Stimulated activated CD4-positive, alpha-beta T cell treated with anti-CD3 and anti-CD28 coated beads, TNF-alpha, amount 100 ng/mL, for 4 hours (primary cell): ENCODE measurements at regions not wholly inside any gene's neighbourhood (a gene's known extent, or its start where the extent isn't known, plus 50 kb on each side); places are given as distances from the start of the nearest gene placed in this dataset.
"Not testable (repeated sequence)": the region's sequence is repeated elsewhere in the genome, so short reads cannot be mapped to it uniquely, and the experiment has no call there.

Experiments used
- DNase-seq, 3 experiments: peaks; one replicate each; pipeline ENCODE4 v3.0.0-alpha.2; 2020; ENCODE audit warnings: low read depth in 3 of 3

- DNase-seq, result not testable (repeated sequence)
Observed at GRCh38 chr2:89213811-89214210, 522.3 kb downstream of the RPIA start.

GRCh38 chr2:89221474-89221873 lies 530.0 kb downstream of the RPIA start:
- not testable (repeated sequence) for DNase-seq

- not testable (repeated sequence) for DNase-seq
Observed at GRCh38 chr2:89222063-89222732, 530.7 kb downstream of the RPIA start.

- not testable (repeated sequence) for DNase-seq
Observed at GRCh38 chr2:89224803-89225202, 533.3 kb downstream of the RPIA start.

- not testable (repeated sequence) for DNase-seq
Observed at GRCh38 chr2:89229979-89230378, 538.5 kb downstream of the RPIA start.

GRCh38 chr2:89231241-89231640 lies 539.8 kb downstream of the RPIA start:
- not testable (repeated sequence) for DNase-seq

GRCh38 chr2:89233931-89234330 lies 542.5 kb downstream of the RPIA start:
- not testable (repeated sequence) for DNase-seq

- DNase-seq, result not testable (repeated sequence)
Observed at GRCh38 chr2:89234818-89235466, 543.5 kb downstream of the RPIA start.

- DNase-seq, result not testable (repeated sequence)
Observed at GRCh38 chr2:89236832-89237450, 545.5 kb downstream of the RPIA start.

- DNase-seq, result not testable (repeated sequence)
Observed at GRCh38 chr2:89237783-89238182, 546.3 kb downstream of the RPIA start.

- not testable (repeated sequence) for DNase-seq
Observed at GRCh38 chr2:89243114-89243700, 551.7 kb downstream of the RPIA start.

GRCh38 chr2:89244407-89244806 lies 552.9 kb downstream of the RPIA start:
- DNase-seq, result not testable (repeated sequence)

- DNase-seq, result not testable (repeated sequence)
Observed at GRCh38 chr2:89245478-89245877, 554.0 kb downstream of the RPIA start.

- not testable (repeated sequence) for DNase-seq
Observed at GRCh38 chr2:89246027-89246426, 554.6 kb downstream of the RPIA start.

GRCh38 chr2:89246620-89247019 lies 555.1 kb downstream of the RPIA start:
- not testable (repeated sequence) for DNase-seq

GRCh38 chr2:89255013-89255412 lies 563.5 kb downstream of the RPIA start:
- not testable (repeated sequence) for DNase-seq

GRCh38 chr2:89273443-89273842 lies 582.0 kb downstream of the RPIA start:
- not testable (repeated sequence) for DNase-seq

- not testable (repeated sequence) for DNase-seq
Observed at GRCh38 chr2:89280536-89280935, 589.1 kb downstream of the RPIA start.

- not testable (repeated sequence) for DNase-seq
Observed at GRCh38 chr2:89286448-89287080, 595.1 kb downstream of the RPIA start.

GRCh38 chr2:89287084-89287483 lies 595.6 kb downstream of the RPIA start:
- not testable (repeated sequence) for DNase-seq

- not testable (repeated sequence) for DNase-seq
Observed at GRCh38 chr2:89291717-89292298, 600.3 kb downstream of the RPIA start.
